Gastroesophageal sphincter (tissue), 3 donors: ENCODE measurements at regions not wholly inside any gene's neighbourhood (a gene's known extent, or its start where the extent isn't known, plus 50 kb on each side); places are given as distances from the start of the nearest gene placed in this dataset.

Source experiments
- CTCF ChIP-seq, 4 experiments: fragments of 200-600 bp in 2 of 4; fragments of 450-650 bp in 2 of 4; sonication (generic) in 1 of 4; IDR thresholded peaks; one replicate each; pipeline ENCODE4 v1.5.1; 2017 to 2019; ENCODE audit warnings: antibody characterized with exemption in 4 of 4, mild to moderate bottlenecking in 2 of 4, moderate library complexity in 2 of 4
- POLR2A ChIP-seq, 2 donors: fragments of 450-650 bp; IDR thresholded peaks; one replicate each; pipeline ENCODE4 v1.6.1; 2017; ENCODE audit warnings: antibody characterized with exemption in 2 of 2, mild to moderate bottlenecking in 2 of 2, moderate library complexity in 1 of 2
- POLR2AphosphoS5 ChIP-seq: sonication (generic); formaldehyde crosslinking; IDR thresholded peaks from one replicate; pipeline ENCODE4 v1.6.1; 2017; ENCODE audit warnings: antibody characterized with exemption

DNA sequence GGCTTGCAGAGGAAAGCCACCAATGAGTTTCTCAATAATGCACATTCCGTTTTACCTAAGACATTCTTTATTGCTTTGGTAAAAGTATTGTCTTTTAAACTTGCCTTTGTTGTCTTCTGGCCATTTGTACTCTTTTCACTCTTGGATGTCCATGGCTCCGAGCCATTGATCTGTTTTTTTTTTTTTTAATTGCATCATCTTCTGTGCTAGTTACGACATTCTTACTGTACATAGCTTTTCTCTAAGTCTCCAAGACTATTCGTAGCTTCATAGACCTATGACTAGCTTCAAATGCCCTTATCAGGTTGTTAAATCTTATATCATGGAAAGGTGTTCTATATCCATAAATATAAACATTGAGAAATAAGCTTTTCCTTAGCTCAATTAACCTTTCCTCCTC, 1522.6 kb downstream of the FAM181B start:
- TF ChIP-seq POLR2AphosphoS5 (no peak), CTCF (IDR thresholded peaks at IDR 0.05) (no peak), POLR2A (IDR thresholded peaks at IDR 0.05) (no peak)
